ENCODE measurements at regions not wholly inside any gene's neighbourhood (a gene's known extent, or its start where the extent isn't known, plus 50 kb on each side); places are given as distances from the start of the nearest gene placed in this dataset.
"Not testable (repeated sequence)": the region's sequence is repeated elsewhere in the genome, so short reads cannot be mapped to it uniquely, and the experiment has no call there.

- DNase-seq = no peak
These were observed 903.3 kb upstream of the MIR17HG start for GRCh38 chr13:90444232-90444631.

DNA sequence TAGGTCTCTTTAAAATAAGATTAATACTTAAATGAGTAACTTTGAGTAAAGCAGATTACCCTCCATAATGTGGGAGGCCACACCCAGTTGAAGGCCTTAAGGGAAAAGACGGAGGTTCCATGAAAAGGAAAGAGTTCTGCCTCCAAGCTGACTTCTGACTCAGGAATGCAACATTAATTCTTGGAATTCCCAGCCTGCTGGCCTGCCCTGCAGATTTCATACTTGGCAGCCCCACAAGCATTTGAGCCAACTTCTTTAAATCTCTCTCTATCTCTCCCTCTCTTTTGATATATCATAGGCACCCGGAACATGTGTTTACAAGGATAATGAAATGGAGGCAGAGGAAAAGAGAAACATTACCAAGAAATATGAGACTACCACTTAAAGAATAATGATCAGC, 902.3 kb upstream of the MIR17HG start:
- DNase-seq = no peak

DNA sequence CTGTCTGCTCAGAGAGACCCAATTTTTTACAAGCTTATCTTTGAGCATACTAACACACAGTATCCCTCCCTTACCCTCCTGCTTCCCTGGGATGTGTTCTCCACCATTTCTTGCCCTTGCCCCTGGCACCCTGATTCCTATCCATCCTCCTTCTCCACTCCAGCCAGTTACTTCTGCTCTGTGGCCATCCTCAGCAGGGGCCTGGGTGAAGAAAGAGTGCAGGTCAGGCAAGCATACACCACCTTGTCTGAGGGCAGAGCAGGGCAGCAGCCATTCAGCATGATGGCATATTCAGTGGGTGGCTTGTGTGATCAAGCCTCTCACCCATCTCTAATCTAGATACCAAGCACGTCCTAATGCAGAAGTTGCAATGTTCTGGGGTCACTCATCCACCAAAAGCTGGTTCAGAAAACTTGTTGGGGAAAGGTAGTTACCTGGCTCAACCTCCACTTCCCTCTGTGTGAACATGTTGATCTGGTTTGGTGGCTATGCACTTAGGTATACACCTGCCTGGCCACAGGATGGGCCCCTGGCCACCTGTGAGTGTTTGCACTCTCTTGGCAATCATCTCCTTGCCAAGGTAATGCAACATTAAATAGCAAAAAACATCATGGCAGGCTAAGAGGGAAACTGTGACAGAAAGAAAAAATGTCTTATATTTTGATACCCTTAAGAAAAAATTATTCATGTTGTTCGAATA, 900.3 kb upstream of the MIR17HG start:
- no peak for DNase-seq

DNA sequence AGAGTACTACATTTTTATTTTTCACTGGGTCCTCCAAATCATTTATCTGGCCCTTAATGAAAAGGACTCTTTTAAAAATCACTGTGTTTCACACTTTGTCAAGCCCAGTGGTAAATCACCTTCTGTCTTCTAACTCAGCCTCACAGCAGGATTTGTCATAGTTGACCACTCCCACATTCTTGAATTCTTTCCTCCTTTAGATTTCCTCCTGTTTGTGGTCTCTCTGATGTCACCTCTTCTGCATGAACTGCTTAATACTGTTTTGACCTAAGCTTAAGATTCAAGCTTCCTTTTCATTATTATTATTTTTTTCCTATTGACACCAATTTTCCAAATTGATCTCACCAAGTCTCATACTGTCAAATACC, 899.8 kb upstream of the MIR17HG start:
- no peak for DNase-seq

DNA sequence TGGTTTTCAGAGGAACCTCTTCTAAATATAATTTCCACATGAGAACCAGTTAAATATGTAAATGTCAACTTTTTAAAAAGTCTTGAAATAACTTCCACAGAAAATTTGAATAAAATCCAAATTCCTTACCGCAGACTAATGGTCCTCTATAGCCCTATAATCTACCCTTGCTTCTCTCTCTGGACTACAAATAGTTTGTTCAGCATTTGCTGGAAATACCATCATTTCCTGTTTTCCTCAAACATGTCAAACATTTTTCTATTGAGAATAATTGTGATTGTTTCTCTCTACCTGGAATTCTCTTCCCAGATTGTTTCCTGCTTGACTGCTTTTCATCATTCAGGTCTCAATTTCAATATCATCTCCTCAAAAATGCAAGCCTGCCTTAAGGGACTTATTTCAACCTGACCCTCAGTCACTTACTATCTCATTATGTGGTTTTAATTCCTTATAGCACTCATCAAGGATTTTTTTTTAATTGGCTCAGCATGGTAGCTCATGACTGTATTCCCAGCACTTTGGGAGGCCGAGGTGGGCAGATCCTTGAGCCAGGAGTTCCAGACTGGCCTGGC, 898.9 kb upstream of the MIR17HG start:
- DNase-seq = no peak

GRCh38 chr13:90453342-90453741, 894.1 kb upstream of the MIR17HG start:
- no peak for DNase-seq

DNA sequence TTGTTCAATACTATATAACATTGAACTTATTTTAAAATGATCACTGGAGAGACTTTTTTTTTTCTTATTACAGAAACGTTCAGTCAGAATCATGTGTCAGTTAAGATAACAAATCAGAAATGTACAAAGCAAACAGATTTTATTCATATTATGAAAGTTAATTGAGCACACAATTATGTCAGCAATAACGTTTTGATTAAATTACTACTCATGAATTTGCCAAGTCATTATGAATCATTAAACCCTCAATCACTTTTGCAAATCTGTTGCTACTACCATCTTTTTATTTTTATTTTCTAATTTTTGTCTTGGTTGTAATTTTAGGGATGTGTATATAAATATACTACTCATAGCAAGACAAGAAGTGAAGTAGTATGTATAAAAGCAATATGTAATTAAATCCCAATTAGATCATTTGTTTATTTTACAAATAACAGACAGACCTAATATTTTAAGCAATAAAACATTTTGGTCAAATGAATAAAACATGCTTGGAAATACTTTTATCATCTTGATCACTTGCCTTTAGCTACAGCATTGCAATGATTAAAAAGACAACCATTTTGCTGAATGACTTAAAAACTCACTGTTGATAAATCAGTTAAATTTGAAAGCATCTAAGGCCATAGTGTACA, 893.4 kb upstream of the MIR17HG start:
- DNase-seq = no peak

GRCh38 chr13:90455067-90455466, 892.4 kb upstream of the MIR17HG start:
- DNase-seq = no peak

- DNase-seq = no peak
These were observed 891.7 kb upstream of the MIR17HG start for GRCh38 chr13:90455823-90456222.

DNA sequence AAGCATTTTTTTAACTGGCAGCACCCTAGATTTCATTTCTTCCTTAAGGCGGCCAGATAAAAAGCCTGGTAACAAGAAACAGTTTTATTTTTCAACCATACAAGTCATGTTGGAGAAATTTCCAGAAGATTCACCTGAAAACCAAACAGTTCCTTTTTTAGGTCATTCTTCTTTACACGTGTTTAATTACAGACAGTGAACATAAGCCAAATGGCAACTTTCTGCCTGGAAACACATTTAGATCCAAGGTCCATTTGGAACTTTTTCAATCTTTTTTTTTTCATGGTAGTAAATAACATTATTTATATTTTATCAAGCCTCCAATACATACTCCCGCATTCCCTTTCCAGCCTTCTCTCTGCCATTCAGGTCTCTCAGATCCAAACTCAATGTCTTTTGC, 886.1 kb upstream of the MIR17HG start:
- DNase-seq = no peak

DNA sequence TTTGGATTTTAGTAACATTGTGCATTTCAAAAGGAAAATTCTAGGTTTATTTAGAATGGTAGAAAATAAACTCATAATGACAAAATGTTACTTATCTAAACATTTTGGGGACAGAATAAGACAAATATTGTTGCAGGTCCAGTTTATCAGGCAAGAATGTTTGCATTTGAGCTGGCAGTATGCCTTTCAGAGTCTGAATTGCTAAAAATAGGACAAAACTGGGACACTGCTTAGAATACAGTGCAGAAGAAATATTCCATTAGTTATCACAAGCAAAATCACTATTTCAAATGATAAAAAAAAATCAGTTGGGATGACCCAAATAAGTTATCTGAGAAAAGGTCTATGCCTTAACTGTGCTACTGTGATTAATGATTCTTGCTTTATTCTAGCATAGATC, 870.3 kb upstream of the MIR17HG start:
- no peak for DNase-seq

DNA sequence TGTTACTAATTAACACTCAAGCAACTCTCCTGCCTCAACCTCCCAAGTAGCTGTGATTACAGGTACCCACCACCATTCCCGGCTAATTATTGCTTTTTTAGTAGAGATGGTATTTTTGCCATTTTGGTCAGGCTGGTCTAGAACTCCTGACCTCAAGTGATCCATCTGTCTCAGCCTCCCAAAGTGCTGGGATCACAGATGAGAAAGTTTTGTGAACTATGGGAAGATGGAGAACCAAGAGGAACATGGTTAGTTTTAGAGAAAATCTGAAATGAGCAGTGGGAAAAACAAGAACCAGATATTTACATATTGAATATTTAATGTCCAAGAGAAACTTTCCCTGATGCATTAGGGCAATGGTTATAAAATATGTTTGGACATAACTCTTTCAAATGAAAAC, 863.6 kb upstream of the MIR17HG start:
- DNase-seq = no peak

- no peak for DNase-seq
These were observed 862.1 kb upstream of the MIR17HG start for GRCh38 chr13:90485436-90485835.

- DNase-seq = no peak
These were observed 854.6 kb upstream of the MIR17HG start for GRCh38 chr13:90492872-90493271.

DNA sequence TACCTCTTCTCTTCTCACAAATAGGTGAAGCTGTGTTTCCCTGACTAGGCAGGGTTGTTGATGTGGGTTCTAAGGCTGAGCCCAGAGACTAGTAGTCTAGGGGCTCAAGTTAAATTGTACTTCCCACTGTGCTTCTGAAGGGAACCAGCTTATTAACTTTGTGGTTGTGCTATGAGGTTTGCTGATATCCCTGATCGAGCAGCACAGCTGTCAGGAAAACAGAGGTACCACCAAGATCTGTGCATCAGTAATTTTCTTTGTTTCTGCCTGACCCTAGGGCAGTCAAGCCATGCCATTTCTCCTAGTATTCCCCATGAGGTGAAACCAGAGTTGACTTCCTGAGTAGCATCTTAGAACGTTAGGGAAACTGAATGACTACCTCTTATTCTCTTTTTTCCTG, 853.8 kb upstream of the MIR17HG start:
- DNase-seq = no peak

DNA sequence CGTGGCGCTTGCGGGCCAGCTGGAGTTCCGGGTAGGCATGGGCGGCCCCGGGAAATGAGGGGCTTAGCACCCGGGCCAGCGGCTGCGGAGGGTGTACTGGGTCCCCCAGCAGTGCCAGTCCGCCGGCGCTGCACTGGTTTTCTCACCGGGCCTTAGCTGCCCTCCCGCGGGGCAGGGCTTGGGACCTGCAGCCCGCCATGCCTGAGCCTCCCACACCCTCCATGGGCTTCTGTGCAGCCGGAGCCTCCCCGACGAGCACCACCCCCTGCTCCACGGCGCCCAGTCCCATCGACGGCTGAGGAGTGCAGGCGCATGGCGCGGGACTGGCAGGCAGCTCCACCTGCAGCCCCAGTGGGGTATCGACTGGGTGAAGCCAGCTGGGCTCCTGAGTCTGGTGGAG, 852.6 kb upstream of the MIR17HG start:
- DNase-seq = not testable (repeated sequence)

DNA sequence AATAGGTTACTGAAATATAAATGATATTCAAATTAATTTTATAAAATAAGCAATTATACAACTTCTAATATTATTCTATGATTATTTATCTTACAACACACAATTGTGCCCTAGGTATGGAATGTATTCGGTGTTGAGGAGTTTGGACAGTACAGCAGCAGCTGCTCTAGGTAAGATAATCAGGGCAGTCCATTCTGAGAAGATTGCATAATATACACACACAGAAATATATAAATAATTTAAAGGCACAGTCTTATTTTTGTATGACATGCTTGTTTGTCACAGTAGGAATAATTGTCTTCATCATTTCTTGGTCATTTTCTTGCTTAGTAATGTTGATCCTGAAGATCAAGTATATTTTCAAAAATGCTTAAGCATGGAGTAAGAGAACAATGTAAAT, 849.4 kb upstream of the MIR17HG start:
- DNase-seq = no peak

GRCh38 chr13:90498816-90499215, 848.7 kb upstream of the MIR17HG start:
- no peak for DNase-seq

DNA sequence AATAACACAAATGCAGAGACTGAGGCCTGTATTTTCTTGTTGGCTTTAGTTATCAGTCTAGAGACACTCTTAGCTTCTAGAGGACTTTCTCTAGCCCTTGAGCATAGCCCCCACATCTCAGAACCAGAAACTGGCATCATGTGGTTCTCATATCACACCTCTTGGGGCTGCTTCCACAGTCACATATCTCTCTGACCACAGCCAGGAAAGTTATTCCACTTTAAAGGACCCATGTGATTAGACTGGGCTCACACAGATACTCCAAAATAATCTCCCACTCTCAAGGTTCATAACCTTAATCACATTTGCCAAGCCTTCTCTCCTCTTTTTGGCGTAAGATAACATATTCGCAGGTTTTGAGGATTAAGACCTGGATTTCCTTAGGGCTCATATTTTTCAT, 846.9 kb upstream of the MIR17HG start:
- no peak for DNase-seq

DNA sequence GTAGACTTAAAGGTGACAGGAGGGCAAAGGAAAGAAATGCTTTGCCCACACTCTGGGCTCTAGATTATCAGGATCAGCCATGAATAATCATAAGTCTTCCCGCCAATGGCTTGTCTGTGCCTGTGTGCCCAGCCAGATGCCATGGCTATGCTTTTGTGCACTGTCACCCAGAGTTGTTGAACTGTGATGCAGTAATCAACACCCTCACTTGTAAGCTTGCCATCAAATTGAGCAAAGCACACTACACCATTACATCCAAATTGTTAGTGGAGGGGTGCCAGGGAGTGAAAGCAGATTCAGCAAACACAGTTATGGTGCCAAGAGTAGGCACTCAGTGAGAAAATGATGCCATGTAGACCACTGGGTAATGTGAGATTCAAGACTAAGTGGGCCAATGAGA, 845.3 kb upstream of the MIR17HG start:
- DNase-seq = no peak

DNA sequence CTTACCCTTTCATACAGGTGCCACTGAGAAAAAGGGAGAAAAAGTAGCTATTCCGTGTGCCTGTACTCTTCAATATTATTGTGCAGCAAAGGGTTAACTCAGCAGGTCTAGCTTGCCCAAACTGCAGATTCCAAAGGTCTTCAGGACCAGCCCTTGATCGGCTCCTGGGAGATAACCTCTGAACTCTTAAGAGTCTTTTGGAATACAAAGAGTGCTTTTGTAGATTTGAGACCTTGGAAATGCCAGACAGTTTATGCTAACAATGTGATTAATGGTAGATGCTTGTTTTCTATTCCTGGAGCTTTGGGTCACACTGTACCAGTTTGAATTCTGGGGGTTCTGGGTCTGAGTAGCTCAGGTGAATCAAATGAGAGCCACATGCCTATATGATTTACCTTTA, 844.7 kb upstream of the MIR17HG start:
- DNase-seq = no peak

DNA sequence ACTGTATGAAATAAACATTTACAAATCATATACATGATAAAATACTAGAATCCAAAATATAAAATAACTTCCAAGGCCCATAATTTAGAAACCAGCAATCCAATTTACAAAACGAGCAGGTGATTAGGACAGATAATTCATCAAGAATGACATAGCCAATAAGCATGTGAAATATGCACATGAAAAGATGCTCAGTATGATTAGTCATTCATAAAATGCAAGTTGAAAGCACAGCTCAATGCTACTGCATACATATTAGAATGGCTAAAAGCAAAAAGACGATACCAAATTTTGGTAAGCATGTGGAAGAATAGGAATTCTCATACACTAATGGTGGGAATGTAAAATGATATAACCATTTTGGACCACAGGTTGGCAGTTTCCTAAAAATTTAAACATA, 837.2 kb upstream of the MIR17HG start:
- DNase-seq = no peak

GRCh38 chr13:90511903-90512302, 835.6 kb upstream of the MIR17HG start:
- DNase-seq = no peak

GRCh38 chr13:90514712-90515111, 832.8 kb upstream of the MIR17HG start:
- not testable (repeated sequence) for DNase-seq

DNA sequence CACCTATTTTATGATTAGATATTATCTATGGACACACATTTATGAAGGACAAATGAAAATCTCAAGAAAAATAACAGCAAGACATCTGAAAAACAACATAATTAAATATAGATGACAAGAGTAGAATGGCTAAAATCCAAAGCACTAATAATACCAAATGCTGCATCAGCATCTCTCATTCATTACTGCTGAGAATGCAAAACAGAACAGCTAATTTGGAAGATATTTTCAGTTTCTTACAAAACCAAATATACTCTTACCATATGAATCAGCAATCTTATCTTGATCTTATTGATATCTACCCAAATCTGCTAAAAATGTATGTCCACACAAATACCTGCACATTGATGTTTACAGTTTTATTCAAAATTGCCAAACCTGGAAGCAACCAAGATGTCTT, 829.1 kb upstream of the MIR17HG start:
- no peak for DNase-seq

Measured in CD4-positive, alpha-beta T cell treated with Interleukin-6 for 4 hours (primary cell).